NCI-H1092 (cell line): ENCODE measurements at regions not wholly inside any gene's neighbourhood (a gene's known extent, or its start where the extent isn't known, plus 50 kb on each side); places are given as distances from the start of the nearest gene placed in this dataset.
A peak's percentile ranks its signal among the peaks of the same experiment; 100 is the strongest.

Source experiments
- DNase-seq: peaks from one replicate; lab custom pipeline; 2025; lab: John Stamatoyannopoulos, UW

GRCh38 chr2:217297096-217297495, 437.2 kb upstream of the TNP1 start:
- no peak for DNase-seq

DNA sequence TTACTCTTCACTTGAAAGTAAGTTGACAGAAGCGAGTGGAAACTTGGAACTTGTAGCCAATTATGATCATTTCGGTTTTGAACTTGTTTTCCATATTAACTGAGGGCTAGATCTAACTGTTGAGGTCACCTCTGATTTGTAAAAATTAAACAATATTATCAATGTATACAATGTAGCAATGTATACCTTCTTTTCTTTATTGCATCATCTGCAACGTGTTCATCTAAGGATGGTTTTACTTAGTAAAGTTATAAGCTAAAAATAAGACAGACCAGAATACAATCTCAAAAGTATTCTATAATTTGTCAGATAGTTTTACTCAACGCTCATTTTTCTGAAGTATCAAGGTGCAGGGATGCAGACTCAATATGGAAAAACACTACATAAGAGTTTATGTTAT, 435.0 kb upstream of the TNP1 start:
- no peak for DNase-seq

DNA sequence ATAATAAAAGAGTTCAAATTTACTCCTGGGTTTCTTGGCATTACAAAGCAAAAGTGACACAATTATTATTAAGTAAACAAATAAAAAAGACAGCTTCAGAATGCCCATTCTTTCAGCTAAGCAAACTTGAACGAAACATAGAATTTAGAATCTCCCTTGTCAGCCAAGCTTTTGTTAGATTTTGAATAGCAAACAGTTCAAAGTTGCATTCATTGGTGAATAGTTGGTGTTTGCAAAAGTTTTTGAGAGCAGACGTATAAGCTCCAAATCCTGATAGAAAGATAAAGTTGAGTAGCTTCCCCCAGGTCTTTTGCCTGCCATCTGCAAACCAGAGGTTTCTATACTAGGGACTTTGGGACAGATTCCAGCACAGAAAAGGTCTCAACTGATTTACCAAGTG, 434.3 kb upstream of the TNP1 start:
- DNase-seq = no peak

- DNase-seq = no peak
Measured at GRCh38 chr2:217293607-217294006, 433.7 kb upstream of the TNP1 start.

DNA sequence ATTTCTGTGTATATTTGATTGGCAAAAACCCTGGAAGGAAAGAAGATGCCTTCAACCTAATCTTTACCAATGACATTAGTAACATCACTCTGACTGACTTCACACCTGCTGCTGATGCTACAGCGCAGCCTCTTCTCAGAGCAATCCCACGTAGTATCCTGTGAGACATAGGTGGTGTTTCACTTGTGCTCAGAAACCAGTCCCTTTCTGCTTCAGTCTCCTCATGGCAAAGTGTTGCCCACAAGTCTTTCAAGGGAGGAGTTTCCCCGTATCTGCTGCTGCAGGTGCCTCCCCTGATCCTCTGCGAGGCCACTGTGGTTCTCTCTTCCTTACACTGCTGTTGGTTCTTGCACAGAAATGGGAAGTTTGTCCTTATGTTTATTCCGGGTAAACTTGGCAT, 433.2 kb upstream of the TNP1 start:
- DNase-seq = no peak

- no peak for DNase-seq
Measured at GRCh38 chr2:217291259-217291658, 431.4 kb upstream of the TNP1 start.

DNA sequence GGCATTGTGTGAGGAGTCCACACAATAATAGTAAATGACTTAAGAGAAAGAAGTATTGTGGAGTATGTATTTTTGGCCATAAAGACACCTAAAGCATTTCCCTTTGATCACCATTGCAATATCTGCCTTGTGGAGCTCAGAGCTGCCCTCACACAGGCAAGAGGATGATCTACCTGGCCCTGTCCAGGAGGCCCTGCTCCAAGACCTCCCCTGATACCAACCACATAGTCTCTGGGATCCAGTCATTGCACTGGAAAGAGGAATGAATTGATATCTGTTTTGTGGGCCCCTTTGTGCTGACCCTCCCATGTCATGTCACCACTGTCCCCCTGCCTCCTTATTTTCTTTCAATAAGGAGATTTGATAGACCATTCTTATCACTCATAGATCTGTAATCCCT, 430.6 kb upstream of the TNP1 start:
- DNase-seq = no peak

- peak; percentile 69 for DNase-seq
Measured at GRCh38 chr2:217289907-217290280, 430.0 kb upstream of the TNP1 start.

GRCh38 chr2:217289177-217289906, 429.5 kb upstream of the TNP1 start:
- peak; percentile 34 for DNase-seq

GRCh38 chr2:217288472-217289063, 428.7 kb upstream of the TNP1 start:
- DNase-seq = no peak

DNA sequence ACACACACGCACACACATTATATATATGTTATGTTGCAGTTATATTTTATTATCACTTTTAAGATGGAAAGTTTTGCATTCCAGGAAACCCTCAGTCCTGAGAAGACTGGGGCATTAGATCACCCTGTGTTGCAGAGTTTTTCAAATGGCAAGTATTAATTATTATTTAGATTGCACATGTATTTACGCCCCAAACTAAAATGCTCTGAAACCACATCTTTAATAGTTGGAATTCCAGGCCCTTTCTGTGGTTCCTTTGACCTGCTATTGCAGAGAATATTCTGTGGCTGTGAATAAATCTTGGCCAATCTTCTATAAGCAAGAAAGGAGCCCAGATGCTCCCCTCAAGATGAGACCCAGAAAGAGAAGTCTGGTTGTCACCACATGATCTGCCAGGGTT, 427.0 kb upstream of the TNP1 start:
- no peak for DNase-seq

DNA sequence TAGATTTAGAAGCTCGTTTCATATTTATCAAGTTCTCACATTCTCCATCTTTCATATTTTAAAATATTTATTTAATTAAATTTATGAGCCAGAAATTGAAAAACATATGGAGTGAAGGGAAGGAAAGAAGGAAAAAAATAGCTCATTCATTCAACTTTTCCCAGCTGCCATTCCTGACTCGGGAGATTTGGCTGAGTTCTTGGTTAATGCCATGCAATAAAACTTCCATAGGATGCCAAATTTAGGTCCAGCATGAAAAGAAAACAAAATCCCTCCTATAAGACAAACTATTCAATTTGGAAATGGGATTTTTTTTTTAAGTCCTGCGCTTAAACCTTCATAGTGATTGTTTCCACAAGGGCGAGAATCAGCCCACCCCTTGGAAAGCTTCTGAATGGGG, 426.1 kb upstream of the TNP1 start:
- DNase-seq = no peak

- no peak for DNase-seq
Measured at GRCh38 chr2:217283460-217283859, 423.6 kb upstream of the TNP1 start.

DNA sequence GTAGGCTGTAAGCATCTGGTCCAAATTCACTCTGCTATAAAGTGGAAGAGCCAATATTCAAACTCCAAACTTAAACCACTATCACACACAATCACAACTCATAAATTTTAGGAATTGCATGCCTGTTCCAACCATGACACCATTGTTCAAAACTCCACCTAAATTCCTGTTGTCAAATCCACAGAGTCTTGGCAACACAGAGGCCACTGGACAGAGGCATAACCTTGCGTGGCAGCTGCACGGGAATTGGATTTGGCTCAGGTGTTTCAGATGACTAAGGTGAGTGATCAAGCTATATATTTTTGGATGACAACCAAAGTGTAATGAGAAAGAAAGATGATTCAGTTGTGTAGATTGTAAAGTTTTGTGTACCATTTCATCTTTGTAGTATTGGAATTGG, 422.7 kb upstream of the TNP1 start:
- DNase-seq = no peak

- DNase-seq = no peak
Measured at GRCh38 chr2:217279556-217279955, 419.7 kb upstream of the TNP1 start.

- DNase-seq = no peak
Measured at GRCh38 chr2:217279140-217279539, 419.3 kb upstream of the TNP1 start.

- no peak for DNase-seq
Measured at GRCh38 chr2:217277646-217278398, 418.0 kb upstream of the TNP1 start.

DNA sequence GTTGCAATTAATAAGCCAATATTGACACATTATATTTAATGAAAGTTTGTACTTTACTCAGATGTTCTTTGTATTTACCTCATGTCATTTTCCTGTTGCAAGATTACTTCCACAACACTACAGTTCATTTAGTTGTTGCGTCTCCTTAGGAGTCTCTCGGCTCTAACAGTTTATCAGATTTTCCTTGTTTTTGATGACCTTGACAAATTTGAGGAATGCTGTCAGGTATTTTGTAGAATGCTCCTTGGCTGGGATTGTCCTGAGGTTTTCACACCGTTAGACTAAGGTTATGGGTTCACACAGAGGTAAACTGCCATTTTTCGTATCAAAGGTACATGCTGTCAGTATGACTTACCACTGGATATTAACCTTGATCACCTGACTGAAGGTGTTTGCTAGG, 416.6 kb upstream of the TNP1 start:
- no peak for DNase-seq

DNA sequence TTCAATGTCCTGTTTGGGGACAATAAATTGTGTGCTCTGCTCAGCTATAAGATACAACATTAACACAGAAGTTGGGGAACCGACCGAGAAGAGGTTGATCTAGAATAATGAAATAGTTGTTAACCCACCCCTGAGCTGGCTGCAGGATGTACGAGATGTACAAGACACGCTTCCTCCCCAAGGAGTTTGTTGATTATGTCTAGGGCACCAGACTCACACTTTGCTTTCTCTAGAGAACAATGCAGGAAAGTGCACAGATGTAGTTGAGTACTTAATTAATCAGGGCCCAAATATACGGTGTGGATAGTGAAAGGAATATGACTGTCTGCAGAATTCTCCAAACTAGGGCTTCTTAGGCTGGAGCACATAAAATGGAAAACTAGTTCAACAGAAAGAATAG, 415.2 kb upstream of the TNP1 start:
- no peak for DNase-seq

DNA sequence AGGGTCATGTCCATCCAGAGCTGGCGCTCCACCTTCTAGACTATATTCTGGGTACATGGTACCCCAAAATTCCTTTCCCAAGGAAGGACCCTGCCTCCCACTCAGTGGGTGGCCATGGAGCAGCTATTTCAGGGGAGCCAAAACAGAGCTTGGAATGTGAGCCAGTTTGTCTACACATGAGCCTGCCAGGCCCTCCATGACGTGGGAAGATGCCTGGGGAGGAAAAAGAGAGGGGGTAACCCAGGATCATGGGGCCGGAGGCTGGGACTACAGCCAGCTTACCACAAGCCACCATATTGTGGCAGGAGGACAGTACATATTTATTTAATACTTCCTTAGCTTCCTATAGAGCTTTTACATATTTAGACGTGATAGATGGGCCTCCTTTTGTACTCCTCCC, 414.7 kb upstream of the TNP1 start:
- DNase-seq = no peak

- no peak for DNase-seq
Measured at GRCh38 chr2:217273851-217274250, 414.0 kb upstream of the TNP1 start.

DNA sequence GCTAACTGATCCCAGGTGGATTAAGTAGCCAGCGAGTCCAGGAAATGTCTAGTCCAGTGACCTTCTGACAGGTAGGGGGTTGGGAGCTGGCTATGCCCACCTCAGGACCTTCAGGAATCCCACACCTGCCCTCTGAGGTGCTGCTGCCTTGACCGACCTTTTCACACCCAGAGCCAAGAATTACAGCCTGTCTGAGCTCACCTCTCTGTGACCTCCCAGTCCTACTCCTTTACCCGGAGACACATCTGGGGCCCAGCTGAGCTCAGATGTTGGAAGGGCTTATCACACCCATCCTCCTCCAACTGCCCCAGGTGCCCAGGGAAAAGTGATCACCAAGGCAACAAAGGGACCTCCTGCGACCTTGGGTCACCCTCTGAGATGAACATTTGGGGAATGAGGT, 413.3 kb upstream of the TNP1 start:
- no peak for DNase-seq

GRCh38 chr2:217271813-217272212, 411.9 kb upstream of the TNP1 start:
- DNase-seq = no peak
